ENCODE measurements at regions not wholly inside any gene's neighbourhood (a gene's known extent, or its start where the extent isn't known, plus 50 kb on each side); places are given as distances from the start of the nearest gene placed in this dataset.

- TF ChIP-seq REST (IDR thresholded peaks at IDR 0.05) (no peak), CTCF (IDR thresholded peaks at IDR 0.05; ENCODE audit: low read depth, low read length, missing input control) (no peak), RAD21 (IDR thresholded peaks at IDR 0.05) (no peak), GABPA (IDR thresholded peaks at IDR 0.05 in 1 of 2, conservative IDR thresholded peaks at IDR 0.05 in 1 of 2) (no peak), JUND (IDR thresholded peaks at IDR 0.05) (no peak)
Measured at GRCh38 chr17:54536306-54536705, 364.3 kb upstream of the TOM1L1 start.

All from liver (tissue), 3 donors.